HCT116 (cell line): ENCODE measurements at regions not wholly inside any gene's neighbourhood (a gene's known extent, or its start where the extent isn't known, plus 50 kb on each side); places are given as distances from the start of the nearest gene placed in this dataset.

Experiments used
- ATAC-seq: fragments of 200-7000 bp; cut with Tn5 transposase; 2 replicates; pipeline ENCODE4 v1.9.1; 2020; ENCODE audit warnings: mild to moderate bottlenecking, moderate library complexity
- BruUV-seq: library from RNA; stranded (reverse); fragments of 400-500 nt; replicated peaks from 2 replicates; lab custom pipeline; 2021; lab: Mats Ljungman, UMichigan
- CTCF ChIA-PET: fragments of 300-600 bp; sonication (Branson Sonifier 250); formaldehyde crosslinking; loops from one replicate; lab custom pipeline; 2021; ENCODE audit warnings: antibody characterized with exemption; lab: Charles Lee
- POLR2A ChIA-PET: fragments of 300-600, 350-600 bp; sonication (Branson Sonifier 250); formaldehyde crosslinking; loops from one replicate; lab custom pipeline; 2021; ENCODE audit warnings: antibody characterized with exemption; lab: Charles Lee
- RAD21 ChIA-PET, 2 experiments: fragments of 300-600 bp; sonication (Branson Sonifier 250); formaldehyde crosslinking; loops; one replicate each; lab custom pipeline; 2023; ENCODE audit warnings: low total read pairs in 2 of 2; ENCODE audit not compliant: uncharacterized antibody in 2 of 2, unreplicated experiment in 2 of 2, low non-redundant PET in 1 of 2; lab: Charles Lee
- DNase-seq: peaks from one replicate; pipeline ENCODE4 v3.0.0-alpha.2; 2010; ENCODE audit warnings: low read depth, low spot score
- H2AFZ ChIP-seq: fragments of 200-600 bp; shearing (Covaris generic), sonication (generic); 2 replicates; pipeline ENCODE4 v1.6.1; 2017; ENCODE audit warnings: low read depth, mixed run types, mixed read lengths, antibody characterized with exemption, low read length; ENCODE audit not compliant: poor library complexity, severe bottlenecking
- H3K27ac ChIP-seq: 2 replicates; pipeline ENCODE4 v1.5.1; 2012; ENCODE audit warnings: low read depth, low read length
- H3K27me3 ChIP-seq: fragments of 200-600 bp; sonication (generic); 2 replicates; pipeline ENCODE4 v1.6.1; 2016; ENCODE audit warnings: mixed run types, low read length, mixed read lengths; ENCODE audit not compliant: insufficient read depth
- H3K36me3 ChIP-seq, 2 experiments: fragments of 200-500 bp in 1 of 2; fragments of 200-600 bp in 1 of 2; sonication (Bioruptor generic) in 1 of 2; sonication (generic) in 1 of 2; 2 replicates each; pipeline versions ENCODE4 v1.5.1 to v1.6.1; 2014 to 2016; ENCODE audit warnings: low read length in 2 of 2, inconsistent platforms in 1 of 2, mixed read lengths in 1 of 2, mixed run types in 1 of 2; ENCODE audit not compliant: insufficient read depth in 2 of 2, control insufficient read depth in 1 of 2
- H3K4me1 ChIP-seq, 2 experiments: fragments of 200-600 bp in 1 of 2; sonication (generic) in 1 of 2; 2 replicates each; pipeline versions ENCODE4 v1.5.1 to v1.6.1; 2012 to 2017; ENCODE audit warnings: low read length in 2 of 2, inconsistent platforms in 1 of 2, mild to moderate bottlenecking in 1 of 2, mixed read lengths in 1 of 2, mixed run types in 1 of 2, moderate library complexity in 1 of 2; ENCODE audit not compliant: insufficient read depth in 2 of 2, control insufficient read depth in 1 of 2
- H3K4me2 ChIP-seq: fragments of 200-600 bp; sonication (generic); 2 replicates; pipeline ENCODE4 v1.6.1; 2017; ENCODE audit warnings: mixed run types, low read length, mixed read lengths
- H3K4me3 ChIP-seq, 2 experiments: fragments of 200-600 bp in 1 of 2; sonication (generic) in 1 of 2; replicated peaks in 1 of 2; 2 replicates each; pipeline ENCODE4 v1.5.1; 2011 to 2016; ENCODE audit warnings: low read length in 2 of 2, control low read depth in 1 of 2, low read depth in 1 of 2, mild to moderate bottlenecking in 1 of 2, mixed read lengths in 1 of 2, mixed run types in 1 of 2
- H3K79me2 ChIP-seq: fragments of 200-600 bp; sonication (generic); 2 replicates; pipeline ENCODE4 v1.6.1; 2017; ENCODE audit warnings: mild to moderate bottlenecking, mixed run types, low read length, moderate library complexity, mixed read lengths; ENCODE audit not compliant: insufficient read depth
- H3K9ac ChIP-seq: fragments of 200-600 bp; sonication (generic); 2 replicates; pipeline ENCODE4 v1.6.1; 2016; ENCODE audit warnings: low read length, mixed read lengths
- H3K9me2 ChIP-seq: fragments of 200-600 bp; sonication (generic), shearing (Covaris generic); 2 replicates; pipeline ENCODE4 v1.6.1; 2017; ENCODE audit warnings: mixed run types, mild to moderate bottlenecking, moderate library complexity; ENCODE audit not compliant: insufficient read depth
- H3K9me3 ChIP-seq, 2 experiments: fragments of 200-500 bp in 1 of 2; fragments of 200-600 bp in 1 of 2; sonication (Bioruptor generic) in 1 of 2; sonication (generic) in 1 of 2; 2 replicates each; pipeline ENCODE4 v1.6.1; 2014 to 2017; ENCODE audit warnings: low read length in 2 of 2, mixed read lengths in 2 of 2, inconsistent platforms in 1 of 2, low read depth in 1 of 2, mild to moderate bottlenecking in 1 of 2, mixed run types in 1 of 2, moderate library complexity in 1 of 2; ENCODE audit not compliant: control insufficient read depth in 1 of 2, insufficient read depth in 1 of 2
- H4K20me1 ChIP-seq: fragments of 200-600 bp; sonication (generic), shearing (Covaris generic); 2 replicates; pipeline ENCODE4 v1.6.1; 2017; ENCODE audit warnings: mixed run types, mild to moderate bottlenecking, moderate library complexity; ENCODE audit not compliant: insufficient read depth
- CBX3 ChIP-seq: IDR thresholded peaks from 2 replicates; pipeline ENCODE4 v1.6.1; 2012; ENCODE audit warnings: low read depth
- CEBPB ChIP-seq: IDR thresholded peaks from 2 replicates; pipeline ENCODE4 v1.6.1; 2012; ENCODE audit warnings: low read depth
- EGR1 ChIP-seq: IDR thresholded peaks from 2 replicates; pipeline ENCODE4 v1.6.1; 2012; ENCODE audit warnings: low read depth
- ELF1 ChIP-seq: IDR thresholded peaks from 2 replicates; pipeline ENCODE4 v1.6.1; 2012; ENCODE audit warnings: low read depth, borderline replicate concordance
- EZH2phosphoT487 ChIP-seq: fragments of 200-600 bp; IDR thresholded peaks from 2 replicates; pipeline ENCODE4 v1.6.1; 2018; ENCODE audit warnings: antibody characterized with exemption, borderline replicate concordance
- FOSL1 ChIP-seq: IDR thresholded peaks from 2 replicates; pipeline ENCODE4 v1.6.1; 2012; ENCODE audit warnings: low read depth
- JUND ChIP-seq: IDR thresholded peaks from 2 replicates; pipeline ENCODE4 v1.6.1; 2012
- POLR2A ChIP-seq: IDR thresholded peaks from 2 replicates; pipeline ENCODE4 v1.7.0; 2011; ENCODE audit warnings: borderline replicate concordance; ENCODE audit not compliant: insufficient read depth, insufficient read length; ENCODE audit errors: extremely low read depth
- RAD21 ChIP-seq: IDR thresholded peaks from 2 replicates; pipeline ENCODE4 v1.6.1; 2012; ENCODE audit warnings: low read depth, mild to moderate bottlenecking
- SRF ChIP-seq: IDR thresholded peaks from 2 replicates; pipeline ENCODE4 v1.6.1; 2012; ENCODE audit warnings: low read depth
- TCF7L2 ChIP-seq: IDR thresholded peaks from 2 replicates; pipeline ENCODE4 v1.7.0; 2011; ENCODE audit warnings: borderline replicate concordance, inconsistent platforms; ENCODE audit not compliant: insufficient read depth, insufficient read length; ENCODE audit errors: extremely low read depth
- YY1 ChIP-seq: IDR thresholded peaks from 2 replicates; pipeline ENCODE4 v1.6.1; 2011; ENCODE audit warnings: low read length, low read depth, moderate library complexity, mild to moderate bottlenecking; ENCODE audit not compliant: insufficient replicate concordance; ENCODE audit errors: extremely low read depth
- ZNF274 ChIP-seq: fragments of 200-500 bp; sonication (Bioruptor generic); IDR thresholded peaks from 2 replicates; pipeline ENCODE4 v1.6.1; 2014; ENCODE audit warnings: mild to moderate bottlenecking, low read depth, low read length, inconsistent platforms
- intact Hi-C: fragments of 100-400 bp; cut with micrococcal nuclease; formaldehyde crosslinking; loops from 2 replicates; pipeline ENCODE4 v1.10.0; 2022
- TF ChIP-seq, protein P1 (sequence below): IDR thresholded peaks from 2 replicates; pipeline ENCODE4 v1.6.1; 2012; ENCODE audit warnings: low read depth
- TF ChIP-seq, protein P2 (sequence below), 3 experiments: fragments of 200-600 bp in 1 of 3; sonication (generic) in 1 of 3; IDR thresholded peaks in 2 of 3; conservative IDR thresholded peaks in 1 of 3; 2 replicates each; pipeline ENCODE4 v1.5.1; 2012 to 2017; ENCODE audit warnings: low read depth in 2 of 3, low read length in 2 of 3, antibody characterized with exemption in 1 of 3, borderline replicate concordance in 1 of 3, control low read depth in 1 of 3, mild to moderate bottlenecking in 1 of 3, mixed read lengths in 1 of 3, mixed run types in 1 of 3, moderate library complexity in 1 of 3; ENCODE audit not compliant: insufficient read depth in 1 of 3
- TF ChIP-seq, protein P3 (sequence below): IDR thresholded peaks from 2 replicates; pipeline ENCODE4 v1.6.1; 2011; ENCODE audit warnings: mild to moderate bottlenecking, low read length, moderate library complexity; ENCODE audit not compliant: insufficient replicate concordance; ENCODE audit errors: extremely low read depth
- TF ChIP-seq, protein P4 (sequence below): IDR thresholded peaks from 2 replicates; pipeline ENCODE4 v1.6.1; 2012

DNA sequence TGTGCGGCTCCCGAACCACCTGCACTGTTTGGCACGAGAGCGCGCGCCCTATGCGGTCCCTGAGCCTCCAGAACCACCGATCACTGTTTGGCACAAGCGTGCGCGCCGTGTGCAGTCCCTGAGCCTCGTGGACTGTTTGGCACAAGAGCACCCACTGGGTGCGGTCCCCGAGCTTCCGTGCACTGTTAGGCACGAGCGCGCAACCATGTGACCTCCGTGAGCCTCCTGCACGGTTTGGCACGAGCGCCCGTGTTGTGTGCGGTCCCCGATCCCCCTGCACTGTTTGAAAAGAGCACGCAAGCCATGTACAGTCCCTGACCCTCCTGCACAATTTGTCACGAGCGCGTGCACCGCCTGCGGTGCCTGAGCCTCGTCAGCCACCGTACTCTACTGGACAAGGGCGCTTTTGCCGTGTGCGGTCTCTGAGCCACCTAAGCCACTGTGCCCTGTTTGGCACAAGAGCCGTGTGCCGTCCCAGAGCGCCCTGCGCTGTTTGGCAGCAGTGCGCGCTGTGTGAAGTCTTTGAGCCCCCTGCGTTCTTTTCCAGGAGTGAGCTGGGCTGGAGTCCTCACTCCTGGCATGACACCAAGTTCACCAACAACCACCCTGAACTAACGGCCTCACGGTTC is 163.7 kb upstream of the USP9Y start (continued):
- TF ChIP-seq, protein P1, sequence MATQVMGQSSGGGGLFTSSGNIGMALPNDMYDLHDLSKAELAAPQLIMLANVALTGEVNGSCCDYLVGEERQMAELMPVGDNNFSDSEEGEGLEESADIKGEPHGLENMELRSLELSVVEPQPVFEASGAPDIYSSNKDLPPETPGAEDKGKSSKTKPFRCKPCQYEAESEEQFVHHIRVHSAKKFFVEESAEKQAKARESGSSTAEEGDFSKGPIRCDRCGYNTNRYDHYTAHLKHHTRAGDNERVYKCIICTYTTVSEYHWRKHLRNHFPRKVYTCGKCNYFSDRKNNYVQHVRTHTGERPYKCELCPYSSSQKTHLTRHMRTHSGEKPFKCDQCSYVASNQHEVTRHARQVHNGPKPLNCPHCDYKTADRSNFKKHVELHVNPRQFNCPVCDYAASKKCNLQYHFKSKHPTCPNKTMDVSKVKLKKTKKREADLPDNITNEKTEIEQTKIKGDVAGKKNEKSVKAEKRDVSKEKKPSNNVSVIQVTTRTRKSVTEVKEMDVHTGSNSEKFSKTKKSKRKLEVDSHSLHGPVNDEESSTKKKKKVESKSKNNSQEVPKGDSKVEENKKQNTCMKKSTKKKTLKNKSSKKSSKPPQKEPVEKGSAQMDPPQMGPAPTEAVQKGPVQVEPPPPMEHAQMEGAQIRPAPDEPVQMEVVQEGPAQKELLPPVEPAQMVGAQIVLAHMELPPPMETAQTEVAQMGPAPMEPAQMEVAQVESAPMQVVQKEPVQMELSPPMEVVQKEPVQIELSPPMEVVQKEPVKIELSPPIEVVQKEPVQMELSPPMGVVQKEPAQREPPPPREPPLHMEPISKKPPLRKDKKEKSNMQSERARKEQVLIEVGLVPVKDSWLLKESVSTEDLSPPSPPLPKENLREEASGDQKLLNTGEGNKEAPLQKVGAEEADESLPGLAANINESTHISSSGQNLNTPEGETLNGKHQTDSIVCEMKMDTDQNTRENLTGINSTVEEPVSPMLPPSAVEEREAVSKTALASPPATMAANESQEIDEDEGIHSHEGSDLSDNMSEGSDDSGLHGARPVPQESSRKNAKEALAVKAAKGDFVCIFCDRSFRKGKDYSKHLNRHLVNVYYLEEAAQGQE, result no peak
- TF ChIP-seq EGR1, result no peak
- no peak for TF ChIP-seq CBX3
- no peak for TF ChIP-seq SRF
- no peak for TF ChIP-seq CEBPB

DNA sequence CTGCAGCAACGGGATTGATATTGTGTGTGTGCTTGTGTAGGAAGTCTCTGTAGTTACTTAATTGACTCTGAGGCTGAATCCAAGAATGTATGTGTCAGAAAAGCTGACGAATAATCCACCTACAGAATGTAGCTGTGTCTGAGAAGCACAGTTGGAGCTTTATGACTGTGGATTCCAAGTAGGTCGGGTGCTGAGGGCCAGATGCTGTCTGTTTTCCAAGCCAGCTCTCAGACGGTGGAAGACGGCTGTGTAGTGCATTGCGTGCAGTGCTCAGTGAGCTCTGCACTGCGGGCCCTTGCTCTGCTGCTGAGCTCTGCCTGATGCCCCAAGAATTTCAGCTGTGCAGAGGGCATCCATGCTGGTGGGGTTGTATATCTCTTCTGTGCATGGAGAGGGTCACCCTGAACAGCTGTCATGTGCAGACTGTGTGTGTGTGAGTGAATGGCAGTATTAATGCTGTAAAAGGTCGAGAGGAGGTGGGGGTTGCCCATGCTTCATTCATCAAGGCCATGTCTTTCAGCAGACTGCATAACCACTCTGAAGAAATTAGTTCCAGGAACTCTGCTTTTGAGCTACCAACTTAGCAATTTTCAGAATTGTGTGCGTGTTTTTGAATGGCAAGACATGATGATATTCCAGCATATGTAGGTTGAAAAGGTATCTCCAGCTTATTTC is 154.1 kb upstream of the USP9Y start:
- Histone ChIP-seq H3K4me1 (no peaks in the 10 kb centered on the region), H3K79me2 (no peaks in the 10 kb centered on the region), H2AFZ (no peak overlapping the region), H3K4me2 (no peak overlapping the region), H3K9me3 (no peaks in the 10 kb centered on the region), H3K9ac (no peak overlapping the region), H3K4me3 (no peak overlapping the region), H3K27ac (no peak overlapping the region), H3K36me3 (no peaks in the 10 kb centered on the region), H3K27me3 (no peaks in the 10 kb centered on the region), H4K20me1 (no peaks in the 10 kb centered on the region), H3K9me2 (no peaks in the 10 kb centered on the region)
- ChIA-PET RAD21 (no interaction called here), POLR2A (no interaction called here), CTCF (no interaction called here)
- BruUV-seq, result no TSS peak
- intact Hi-C loops, result no loop called here
- ATAC-seq, result no peak
- no peak for DNase-seq
- TF ChIP-seq FOSL1 (no peak), JUND (no peak), ZNF274 (no peak), CBX3 (no peak), POLR2A (no peak), RAD21 (no peak), CEBPB (no peak), EZH2phosphoT487 (no peak), EGR1 (no peak), YY1 (no peak), ELF1 (no peak), TCF7L2 (no peak)
- TF ChIP-seq, protein P2, sequence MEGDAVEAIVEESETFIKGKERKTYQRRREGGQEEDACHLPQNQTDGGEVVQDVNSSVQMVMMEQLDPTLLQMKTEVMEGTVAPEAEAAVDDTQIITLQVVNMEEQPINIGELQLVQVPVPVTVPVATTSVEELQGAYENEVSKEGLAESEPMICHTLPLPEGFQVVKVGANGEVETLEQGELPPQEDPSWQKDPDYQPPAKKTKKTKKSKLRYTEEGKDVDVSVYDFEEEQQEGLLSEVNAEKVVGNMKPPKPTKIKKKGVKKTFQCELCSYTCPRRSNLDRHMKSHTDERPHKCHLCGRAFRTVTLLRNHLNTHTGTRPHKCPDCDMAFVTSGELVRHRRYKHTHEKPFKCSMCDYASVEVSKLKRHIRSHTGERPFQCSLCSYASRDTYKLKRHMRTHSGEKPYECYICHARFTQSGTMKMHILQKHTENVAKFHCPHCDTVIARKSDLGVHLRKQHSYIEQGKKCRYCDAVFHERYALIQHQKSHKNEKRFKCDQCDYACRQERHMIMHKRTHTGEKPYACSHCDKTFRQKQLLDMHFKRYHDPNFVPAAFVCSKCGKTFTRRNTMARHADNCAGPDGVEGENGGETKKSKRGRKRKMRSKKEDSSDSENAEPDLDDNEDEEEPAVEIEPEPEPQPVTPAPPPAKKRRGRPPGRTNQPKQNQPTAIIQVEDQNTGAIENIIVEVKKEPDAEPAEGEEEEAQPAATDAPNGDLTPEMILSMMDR (IDR thresholded peaks at IDR 0.05 in 2 of 3, conservative IDR thresholded peaks at IDR 0.05 in 1 of 3; ENCODE audit: borderline replicate concordance in 1 of 3, insufficient read depth in 1 of 3, low read depth in 2 of 3, low read length in 2 of 3), result no peak
- TF ChIP-seq, protein P3, sequence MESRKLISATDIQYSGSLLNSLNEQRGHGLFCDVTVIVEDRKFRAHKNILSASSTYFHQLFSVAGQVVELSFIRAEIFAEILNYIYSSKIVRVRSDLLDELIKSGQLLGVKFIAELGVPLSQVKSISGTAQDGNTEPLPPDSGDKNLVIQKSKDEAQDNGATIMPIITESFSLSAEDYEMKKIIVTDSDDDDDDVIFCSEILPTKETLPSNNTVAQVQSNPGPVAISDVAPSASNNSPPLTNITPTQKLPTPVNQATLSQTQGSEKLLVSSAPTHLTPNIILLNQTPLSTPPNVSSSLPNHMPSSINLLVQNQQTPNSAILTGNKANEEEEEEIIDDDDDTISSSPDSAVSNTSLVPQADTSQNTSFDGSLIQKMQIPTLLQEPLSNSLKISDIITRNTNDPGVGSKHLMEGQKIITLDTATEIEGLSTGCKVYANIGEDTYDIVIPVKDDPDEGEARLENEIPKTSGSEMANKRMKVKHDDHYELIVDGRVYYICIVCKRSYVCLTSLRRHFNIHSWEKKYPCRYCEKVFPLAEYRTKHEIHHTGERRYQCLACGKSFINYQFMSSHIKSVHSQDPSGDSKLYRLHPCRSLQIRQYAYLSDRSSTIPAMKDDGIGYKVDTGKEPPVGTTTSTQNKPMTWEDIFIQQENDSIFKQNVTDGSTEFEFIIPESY, result no peak
- TF ChIP-seq, protein P4, sequence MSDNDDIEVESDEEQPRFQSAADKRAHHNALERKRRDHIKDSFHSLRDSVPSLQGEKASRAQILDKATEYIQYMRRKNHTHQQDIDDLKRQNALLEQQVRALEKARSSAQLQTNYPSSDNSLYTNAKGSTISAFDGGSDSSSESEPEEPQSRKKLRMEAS, result no peak
